GM19240 (cell line): ENCODE measurements at regions not wholly inside any gene's neighbourhood (a gene's known extent, or its start where the extent isn't known, plus 50 kb on each side); places are given as distances from the start of the nearest gene placed in this dataset.
"Not testable (repeated sequence)": the region's sequence is repeated elsewhere in the genome, so short reads cannot be mapped to it uniquely, and the experiment has no call there.

Source experiments
- DNase-seq: peaks from one replicate; pipeline ENCODE4 v3.0.0; 2011; ENCODE audit warnings: low spot score; ENCODE audit not compliant: insufficient read length

- DNase-seq = no peak
These were observed 150.7 kb upstream of the DLX2 start for GRCh38 chr2:172253190-172254052.

- no peak for DNase-seq
These were observed 154.2 kb upstream of the DLX2 start for GRCh38 chr2:172256886-172257285.

GRCh38 chr2:172259827-172260226 is 157.1 kb upstream of the DLX2 start:
- DNase-seq = no peak

DNA sequence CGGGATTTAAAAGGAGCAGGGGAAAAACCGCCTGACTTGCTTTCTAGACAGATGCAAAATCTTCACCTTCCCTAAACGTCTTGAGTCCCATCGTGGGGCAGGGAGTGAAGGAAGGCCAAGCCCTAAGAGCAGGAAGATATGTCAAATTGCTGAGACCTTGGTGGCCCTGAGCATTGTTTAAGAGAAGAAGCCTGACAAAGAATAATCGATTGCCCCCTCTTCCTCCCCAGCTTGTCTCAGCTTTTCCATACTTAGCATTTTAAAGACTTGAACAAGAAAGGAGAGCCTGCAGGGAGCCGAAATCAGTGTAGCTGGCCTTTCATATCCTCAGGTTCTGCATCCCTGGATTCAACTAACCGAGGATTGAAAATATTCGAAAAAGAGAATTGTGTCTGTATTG is 157.6 kb upstream of the DLX2 start:
- DNase-seq = no peak

GRCh38 chr2:172261292-172261691 is 158.6 kb upstream of the DLX2 start:
- DNase-seq = no peak

DNA sequence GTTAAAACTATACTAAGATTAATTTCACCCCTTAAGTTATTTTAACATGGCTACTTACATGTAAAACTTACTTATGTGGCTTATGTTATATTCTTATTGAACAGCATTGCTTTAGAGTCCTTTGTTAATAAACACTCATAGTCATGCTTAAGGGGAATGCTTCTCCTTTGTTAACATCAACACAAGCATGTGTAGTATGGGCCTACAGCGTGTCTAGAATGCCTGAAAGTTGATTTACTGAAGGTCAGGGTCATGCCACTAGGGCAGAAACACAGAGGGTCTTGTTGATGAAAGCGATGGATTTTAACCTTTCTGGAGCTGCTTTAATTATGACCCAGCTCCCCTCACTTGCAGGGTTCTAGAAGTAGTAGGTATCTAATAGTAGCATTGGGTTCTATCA is 159.8 kb upstream of the DLX2 start:
- no peak for DNase-seq

- not testable (repeated sequence) for DNase-seq
These were observed 162.1 kb upstream of the DLX2 start for GRCh38 chr2:172264820-172265219.

- not testable (repeated sequence) for DNase-seq
These were observed 157.7 kb upstream of the ITGA6 start for GRCh38 chr2:172269507-172270244.

DNA sequence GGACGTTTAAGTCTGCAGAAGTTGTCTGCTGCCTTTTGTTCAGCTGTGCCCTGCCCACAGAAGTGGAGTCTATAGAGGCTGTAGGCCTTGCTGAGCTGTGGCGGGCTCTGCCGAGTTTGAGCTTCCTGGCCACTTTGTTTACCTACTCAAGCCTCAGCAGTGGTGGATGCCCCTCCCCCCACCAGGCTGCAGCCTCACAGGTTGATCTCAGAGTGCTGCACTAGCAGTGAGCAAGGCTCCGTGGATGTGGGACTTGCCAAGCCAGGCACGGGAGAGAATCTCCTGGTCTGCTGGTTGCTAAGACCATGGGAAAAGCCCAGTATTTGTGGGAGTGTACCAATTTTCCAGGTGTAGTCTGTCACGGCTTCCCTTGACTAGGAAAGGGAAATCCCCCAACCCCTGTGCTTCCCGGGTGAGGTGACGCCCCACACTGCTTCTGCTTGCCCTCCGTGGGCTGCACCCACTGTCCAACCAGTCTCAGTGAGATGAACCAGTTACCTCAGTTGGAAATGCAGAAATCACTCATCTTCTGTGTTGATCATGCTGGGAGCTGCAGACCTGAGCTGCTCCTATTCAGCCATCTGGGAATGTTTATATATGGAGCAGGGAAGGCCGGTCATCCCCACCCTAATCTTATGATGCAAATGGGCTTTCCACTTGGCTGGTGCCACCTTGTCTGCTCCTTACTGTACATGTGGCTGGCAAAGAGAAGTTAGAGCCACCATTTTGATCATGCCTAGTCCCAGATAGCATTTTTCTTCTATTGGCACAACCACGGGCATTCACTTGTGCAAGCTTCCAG is 156.9 kb upstream of the ITGA6 start:
- no peak for DNase-seq

GRCh38 chr2:172273910-172274571 is 153.3 kb upstream of the ITGA6 start:
- DNase-seq = no peak

GRCh38 chr2:172275239-172275638 is 152.1 kb upstream of the ITGA6 start:
- DNase-seq = no peak

GRCh38 chr2:172276961-172277360 is 150.4 kb upstream of the ITGA6 start:
- no peak for DNase-seq

DNA sequence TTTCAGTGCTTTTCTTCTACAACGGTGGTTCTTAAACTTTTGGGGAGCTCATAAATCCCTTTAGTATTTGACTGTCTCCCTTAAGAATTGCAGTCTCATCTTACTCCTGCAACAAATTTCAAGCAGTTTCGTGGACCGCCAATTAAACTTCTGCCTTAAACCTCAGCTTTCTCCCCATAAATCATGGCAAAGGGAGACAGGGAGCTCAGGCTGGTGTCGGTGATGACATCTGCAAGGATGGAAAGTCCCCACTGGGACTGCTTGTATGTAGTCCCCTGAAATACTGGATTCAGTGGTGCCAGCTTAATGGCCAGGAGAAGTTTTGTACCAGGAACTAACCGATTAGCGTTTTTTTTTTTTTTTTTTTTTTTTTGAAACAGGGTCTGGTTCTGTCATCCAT is 148.7 kb upstream of the ITGA6 start:
- DNase-seq = no peak

DNA sequence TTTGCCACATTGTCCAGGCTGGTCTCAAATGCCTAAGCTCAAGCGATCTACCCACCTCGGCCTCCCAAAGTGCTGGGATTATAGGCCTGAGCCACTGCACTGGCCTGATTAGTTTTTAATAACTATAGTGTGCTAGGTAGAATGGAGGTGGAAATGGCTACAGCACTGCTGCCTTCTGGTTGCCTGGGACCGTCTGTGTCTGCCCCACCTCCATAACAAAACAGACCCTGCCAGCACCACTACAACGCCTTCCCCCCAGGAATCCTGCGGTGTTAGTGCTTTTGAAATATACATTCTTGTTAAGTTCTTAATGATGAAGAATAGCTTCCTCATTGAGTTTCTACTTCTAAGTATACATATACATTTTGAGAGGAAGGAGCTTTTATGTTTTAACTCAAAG is 148.2 kb upstream of the ITGA6 start:
- no peak for DNase-seq

- DNase-seq = no peak
These were observed 147.6 kb upstream of the ITGA6 start for GRCh38 chr2:172279813-172280212.

DNA sequence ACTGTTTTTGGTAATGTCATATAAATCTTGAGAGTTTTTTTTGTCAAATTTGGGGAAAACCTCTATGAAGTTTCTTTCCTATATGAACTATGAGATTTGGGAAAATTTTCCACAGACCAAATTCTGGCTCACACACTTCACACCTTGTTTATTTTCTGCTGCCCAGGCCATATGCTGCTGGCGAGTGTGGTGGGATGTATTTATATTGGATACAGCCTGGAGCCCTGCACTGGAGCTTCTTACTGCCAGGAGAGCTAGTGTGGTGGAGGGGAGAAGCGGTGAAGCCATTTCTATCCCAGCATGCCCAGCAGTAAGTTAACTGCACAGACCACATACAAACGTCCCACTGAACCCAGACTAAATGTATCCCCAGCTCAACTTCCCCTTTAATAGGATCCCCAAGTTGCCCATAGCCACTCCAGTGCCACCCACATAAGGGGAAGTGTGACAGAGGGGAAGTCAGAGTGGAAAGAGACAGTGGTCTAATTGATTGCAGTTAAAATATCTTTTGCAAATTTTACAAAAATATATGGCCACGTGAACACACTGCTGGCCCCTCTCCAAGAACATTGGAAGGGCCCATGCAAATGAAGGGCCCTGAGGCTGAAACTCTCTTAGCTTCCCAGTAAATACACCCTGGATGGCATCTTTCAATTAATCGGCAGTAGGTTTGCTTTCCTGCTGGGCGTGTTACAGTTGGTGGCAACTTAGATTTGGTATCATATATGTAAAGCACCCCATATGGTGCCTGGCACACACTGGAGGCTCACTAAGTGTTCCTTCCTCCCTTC is 146.6 kb upstream of the ITGA6 start:
- DNase-seq = no peak

DNA sequence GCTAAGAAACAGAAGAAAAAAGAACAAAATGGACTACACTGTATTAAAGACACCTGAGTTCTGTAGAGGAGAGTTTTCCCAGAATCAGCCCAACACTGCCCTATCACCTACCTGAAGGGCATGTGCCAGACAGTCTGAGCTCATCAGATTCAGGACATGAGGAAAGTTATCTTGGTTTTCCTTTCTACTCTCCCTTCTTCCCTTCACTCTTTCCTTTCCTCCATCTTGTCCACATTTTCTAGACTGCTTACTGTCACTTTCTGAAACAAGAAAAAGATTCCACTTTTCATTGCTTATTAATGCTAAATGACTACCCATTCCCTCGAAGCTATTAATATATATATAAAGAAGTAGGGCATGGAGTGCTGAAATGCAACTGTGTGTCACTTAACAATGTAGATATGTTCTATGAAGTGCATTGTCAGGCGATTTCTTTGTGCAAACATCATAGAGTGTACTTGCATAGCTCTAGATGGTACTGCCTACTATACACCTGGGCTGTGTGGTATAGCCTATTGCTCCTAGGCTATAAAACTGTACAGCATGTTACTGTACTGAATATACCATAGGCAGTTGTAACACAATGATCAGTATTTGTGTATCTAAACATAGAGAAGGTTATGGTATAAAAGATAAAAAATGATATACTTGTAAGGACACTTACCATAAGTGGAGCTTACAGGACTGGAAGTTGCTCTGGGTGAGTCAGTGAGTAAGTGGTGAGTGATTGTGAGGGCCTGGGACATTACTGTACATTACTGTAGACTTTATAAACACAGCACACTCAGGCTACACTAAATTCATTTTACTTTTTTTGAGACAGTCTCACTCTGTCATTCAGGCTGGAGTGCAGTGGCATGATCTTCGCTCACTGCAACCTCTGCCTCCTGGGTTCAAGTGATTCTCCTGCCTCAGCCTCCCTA is 145.5 kb upstream of the ITGA6 start:
- DNase-seq = no peak

- DNase-seq = no peak
These were observed 144.4 kb upstream of the ITGA6 start for GRCh38 chr2:172282944-172283343.

- no peak for DNase-seq
These were observed 143.9 kb upstream of the ITGA6 start for GRCh38 chr2:172283476-172283875.
